ENCODE measurements at regions not wholly inside any gene's neighbourhood (a gene's known extent, or its start where the extent isn't known, plus 50 kb on each side); places are given as distances from the start of the nearest gene placed in this dataset.
A peak's percentile ranks its signal among the peaks of the same experiment; 100 is the strongest.

DNA sequence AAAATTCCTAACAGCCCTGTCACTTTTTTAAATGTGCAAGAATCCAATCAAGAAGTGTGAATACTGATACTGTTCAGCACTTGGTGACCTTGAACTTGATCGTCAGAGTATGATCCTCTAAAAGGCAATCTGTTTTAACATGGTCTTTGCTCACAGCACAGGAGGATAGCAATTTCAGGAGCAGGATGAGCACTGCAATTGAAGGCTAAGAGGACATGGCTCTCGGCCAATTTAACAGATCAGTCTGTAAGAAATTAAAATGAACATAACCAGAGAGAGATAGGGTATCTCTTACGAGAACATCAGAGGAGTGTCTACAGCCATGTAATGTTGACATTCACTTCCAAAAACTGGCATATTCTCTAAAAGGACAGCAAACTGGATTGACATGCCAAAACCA lies 243.1 kb downstream of the LTN1 start:
- no peak for DNase-seq

- DNase-seq, result no peak
These were observed 245.2 kb downstream of the LTN1 start for GRCh38 chr21:28747464-28747863.

DNA sequence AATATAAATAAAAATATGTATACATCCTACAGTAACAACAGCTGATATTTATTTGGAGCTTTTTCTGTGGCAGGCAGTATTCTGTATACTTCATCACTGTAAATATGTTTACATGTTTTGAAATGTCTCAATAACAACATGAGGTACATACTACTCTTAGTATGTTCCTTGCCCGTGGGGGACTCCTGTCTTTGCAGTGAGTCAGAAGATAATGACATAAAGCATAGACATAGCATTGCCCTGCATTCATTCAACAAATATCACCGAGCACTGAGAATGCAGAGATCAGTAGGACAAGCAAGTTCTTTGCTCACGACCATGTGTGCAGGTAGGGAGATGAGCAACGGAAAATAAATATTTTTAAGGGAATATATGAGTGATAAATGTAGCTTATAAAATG lies 246.5 kb downstream of the LTN1 start:
- no peak for DNase-seq

- DNase-seq, result peak; percentile 84
These were observed 247.3 kb downstream of the LTN1 start for GRCh38 chr21:28745131-28746016.

DNA sequence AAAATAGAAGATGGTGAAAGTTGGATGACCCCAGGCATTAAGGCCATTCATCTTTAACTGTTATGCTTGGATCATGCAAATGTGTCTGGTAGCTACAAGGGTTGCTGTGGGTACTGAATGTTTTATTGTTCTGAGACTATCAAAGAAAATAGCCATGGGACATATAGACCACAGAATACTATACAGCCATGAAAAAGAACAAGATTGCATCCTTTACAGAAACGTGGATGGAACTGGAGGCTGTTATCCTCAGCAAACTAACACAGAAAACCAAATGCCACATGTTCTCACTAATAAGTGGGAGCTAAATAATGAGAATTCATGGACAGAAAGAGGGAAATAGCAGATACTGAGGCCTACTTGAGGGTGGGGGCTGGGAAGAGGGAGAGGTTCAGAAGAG lies 249.0 kb downstream of the LTN1 start:
- no peak for DNase-seq

DNA sequence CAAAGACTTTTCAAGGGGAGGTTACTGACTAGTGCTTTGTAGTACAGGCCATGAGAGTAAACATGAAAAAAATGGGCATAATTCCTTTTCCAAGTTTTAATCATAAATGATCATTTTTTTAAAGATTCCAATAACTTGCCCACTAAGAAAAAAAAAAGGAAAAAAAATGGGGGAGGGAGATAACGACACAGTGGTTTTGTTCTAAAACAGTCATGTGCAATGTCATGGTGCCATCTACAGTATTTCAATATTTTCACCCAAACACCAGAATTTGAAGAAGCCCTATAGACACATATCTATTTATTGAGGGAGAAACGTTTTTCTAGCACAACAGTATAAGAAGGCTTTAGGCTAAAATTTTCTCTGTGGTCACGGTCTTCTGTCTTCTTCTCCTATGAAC lies 250.2 kb downstream of the LTN1 start:
- DNase-seq, result no peak

GRCh38 chr21:28740125-28740524 lies 252.6 kb downstream of the LTN1 start:
- no peak for DNase-seq

DNA sequence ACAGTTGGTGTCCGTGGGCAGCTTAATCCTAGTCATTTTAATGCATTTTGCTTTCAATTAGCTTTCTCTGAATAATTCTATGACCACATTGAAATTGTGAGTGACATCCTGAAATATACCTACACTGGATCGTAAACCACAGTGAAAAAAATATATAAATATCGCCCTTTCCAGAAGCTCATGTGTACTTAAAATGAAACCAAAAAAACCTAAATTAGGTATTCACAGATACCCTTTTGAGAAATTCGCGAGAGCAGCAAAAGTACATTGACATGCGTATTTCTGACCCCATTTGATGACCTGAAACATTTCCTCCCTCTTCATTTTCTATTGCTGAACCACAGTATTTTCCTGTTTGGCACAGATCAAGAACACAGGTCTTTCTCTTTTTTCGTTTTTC lies 253.8 kb downstream of the LTN1 start:
- no peak for DNase-seq

DNA sequence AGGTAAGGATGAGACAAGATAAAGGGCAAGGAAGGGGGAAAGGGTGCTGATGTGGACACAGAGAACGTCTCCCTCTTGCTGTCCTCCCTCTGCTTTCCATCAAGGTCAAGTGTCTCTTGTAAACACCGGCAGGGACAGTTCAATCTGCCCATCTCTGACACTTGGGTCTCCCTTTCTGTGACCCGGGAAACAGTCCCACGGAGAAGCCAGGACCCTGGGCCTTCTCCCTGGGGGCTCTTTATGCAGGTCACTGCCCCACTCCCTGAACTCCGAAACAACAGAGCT lies 254.3 kb downstream of the LTN1 start:
- DNase-seq, result no peak

GRCh38 chr21:28737674-28738419 lies 254.8 kb downstream of the LTN1 start:
- DNase-seq, result peak; percentile 79

GRCh38 chr21:28734522-28735175 lies 258.0 kb downstream of the LTN1 start:
- DNase-seq, result no peak

DNA sequence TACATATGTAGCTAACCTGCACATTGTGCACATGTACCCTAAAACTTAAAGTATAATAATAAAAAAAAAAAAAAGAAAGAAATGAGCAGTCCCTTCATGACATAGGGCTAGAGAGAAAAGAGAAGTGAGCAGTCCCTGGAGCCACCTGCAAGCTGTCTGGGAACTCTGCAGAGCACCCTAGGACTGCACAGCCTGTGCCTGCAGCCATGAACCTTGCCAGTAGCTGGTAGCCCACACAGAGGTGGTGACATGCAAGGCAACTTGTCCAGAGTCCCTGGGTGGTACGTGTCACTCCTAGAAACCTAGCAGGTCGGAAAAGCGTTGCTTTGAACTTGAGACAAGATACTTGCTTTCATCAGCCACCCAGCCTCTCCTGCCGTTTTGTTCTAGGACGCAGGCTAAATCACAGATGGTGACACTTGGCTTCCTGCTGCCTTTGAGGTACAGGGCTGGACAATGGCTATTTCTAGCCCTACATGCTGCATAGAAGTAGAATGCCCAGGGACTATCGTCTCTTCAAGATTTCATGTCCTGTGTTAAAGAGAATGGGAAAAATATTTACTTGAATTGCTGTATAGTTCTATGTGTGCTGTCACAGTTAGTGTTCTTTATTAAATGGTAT lies 260.9 kb downstream of the LTN1 start:
- DNase-seq, result no peak

DNA sequence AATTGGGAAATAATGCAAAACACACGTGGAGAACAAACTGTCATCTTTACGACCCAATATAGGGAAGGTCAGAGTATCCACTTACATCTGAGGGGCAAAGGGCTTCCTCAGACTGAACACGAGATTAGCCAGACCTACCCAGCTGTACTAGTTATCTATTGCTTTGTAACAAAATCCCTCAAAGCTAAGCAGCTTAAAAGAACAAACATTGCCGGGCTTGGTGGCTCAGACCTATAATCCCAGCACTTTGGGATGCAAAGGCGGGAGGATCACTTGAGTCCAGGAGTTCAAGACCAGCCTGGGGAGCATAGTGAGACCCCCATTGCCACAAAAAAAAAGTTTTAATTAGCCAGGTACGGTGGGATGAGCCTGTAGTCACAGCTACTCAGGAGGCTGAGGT lies 262.8 kb downstream of the LTN1 start:
- no peak for DNase-seq

- DNase-seq, result no peak
These were observed 264.9 kb downstream of the LTN1 start for GRCh38 chr21:28727809-28728208.

DNA sequence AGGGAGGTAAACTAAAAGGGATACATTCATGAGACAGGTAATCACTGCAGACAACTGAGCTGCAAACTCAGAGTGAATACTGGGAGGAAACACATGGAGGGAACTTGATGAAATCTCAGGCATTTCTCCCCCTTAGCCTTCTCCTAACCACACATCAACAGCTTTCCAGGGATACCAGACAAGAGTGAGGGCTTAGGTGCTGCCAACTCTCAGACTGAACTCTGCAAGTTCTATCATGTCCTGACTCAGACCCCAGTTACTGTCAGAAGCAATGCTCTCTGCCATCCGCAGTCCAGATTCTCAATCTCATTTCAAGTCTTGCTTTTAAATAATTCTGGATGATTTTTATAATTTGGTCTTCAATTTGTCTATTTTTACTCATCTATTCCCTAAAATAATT lies 267.3 kb downstream of the LTN1 start:
- no peak for DNase-seq

- no peak for DNase-seq
These were observed 269.0 kb downstream of the LTN1 start for GRCh38 chr21:28723646-28724045.

GRCh38 chr21:28719723-28720122 lies 273.0 kb downstream of the LTN1 start:
- no peak for DNase-seq

- DNase-seq, result no peak
These were observed 277.8 kb downstream of the LTN1 start for GRCh38 chr21:28714777-28715464.

GRCh38 chr21:28712411-28712810 lies 280.3 kb downstream of the LTN1 start:
- DNase-seq, result no peak

GRCh38 chr21:28705616-28706015 lies 287.1 kb downstream of the LTN1 start:
- no peak for DNase-seq

GRCh38 chr21:28704746-28705145 lies 287.9 kb downstream of the LTN1 start:
- DNase-seq, result no peak

DNA sequence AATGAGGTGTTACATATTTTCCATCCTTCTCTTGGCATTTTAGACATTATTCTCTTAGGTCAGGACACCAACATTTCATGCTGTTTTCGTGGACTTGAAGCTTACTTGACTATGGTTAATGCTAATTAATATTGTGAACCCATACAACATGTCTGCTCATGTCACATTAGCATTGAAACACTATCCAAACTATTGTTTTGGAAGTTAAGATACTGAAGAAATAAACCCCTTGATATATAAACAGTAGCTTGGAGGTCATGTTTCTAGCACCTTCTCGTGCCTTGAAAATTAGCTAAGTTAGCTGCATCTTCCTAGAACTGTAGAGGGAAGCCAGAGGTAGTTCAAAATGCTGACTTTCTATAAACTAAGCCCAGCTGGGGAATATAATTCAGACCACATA lies 288.8 kb downstream of the LTN1 start:
- DNase-seq, result no peak

Data from islet precursor cell (in vitro differentiated cells).